ENCODE measurements at regions not wholly inside any gene's neighbourhood (a gene's known extent, or its start where the extent isn't known, plus 50 kb on each side); places are given as distances from the start of the nearest gene placed in this dataset.

DNA sequence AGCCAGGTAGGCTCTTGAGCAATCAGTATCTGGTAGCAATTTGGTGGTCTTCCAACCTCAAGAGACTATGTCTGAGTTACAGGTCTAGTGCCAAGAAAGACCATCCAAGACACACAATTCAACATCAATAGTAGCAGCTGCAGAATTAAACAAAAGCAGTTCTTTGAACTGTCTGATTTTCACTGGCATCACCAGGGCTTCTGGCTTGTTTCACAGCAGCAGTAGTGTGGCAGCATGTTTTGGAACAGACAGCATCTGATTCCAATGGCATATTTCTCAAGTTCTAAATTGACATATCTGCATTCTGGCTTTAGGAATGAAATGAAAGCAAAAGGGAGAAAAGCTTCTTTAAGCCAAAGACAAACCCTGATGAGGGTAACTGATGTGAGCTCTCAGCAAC, 334.7 kb upstream of the PRMT6 start:
- TF ChIP-seq, protein P1, sequence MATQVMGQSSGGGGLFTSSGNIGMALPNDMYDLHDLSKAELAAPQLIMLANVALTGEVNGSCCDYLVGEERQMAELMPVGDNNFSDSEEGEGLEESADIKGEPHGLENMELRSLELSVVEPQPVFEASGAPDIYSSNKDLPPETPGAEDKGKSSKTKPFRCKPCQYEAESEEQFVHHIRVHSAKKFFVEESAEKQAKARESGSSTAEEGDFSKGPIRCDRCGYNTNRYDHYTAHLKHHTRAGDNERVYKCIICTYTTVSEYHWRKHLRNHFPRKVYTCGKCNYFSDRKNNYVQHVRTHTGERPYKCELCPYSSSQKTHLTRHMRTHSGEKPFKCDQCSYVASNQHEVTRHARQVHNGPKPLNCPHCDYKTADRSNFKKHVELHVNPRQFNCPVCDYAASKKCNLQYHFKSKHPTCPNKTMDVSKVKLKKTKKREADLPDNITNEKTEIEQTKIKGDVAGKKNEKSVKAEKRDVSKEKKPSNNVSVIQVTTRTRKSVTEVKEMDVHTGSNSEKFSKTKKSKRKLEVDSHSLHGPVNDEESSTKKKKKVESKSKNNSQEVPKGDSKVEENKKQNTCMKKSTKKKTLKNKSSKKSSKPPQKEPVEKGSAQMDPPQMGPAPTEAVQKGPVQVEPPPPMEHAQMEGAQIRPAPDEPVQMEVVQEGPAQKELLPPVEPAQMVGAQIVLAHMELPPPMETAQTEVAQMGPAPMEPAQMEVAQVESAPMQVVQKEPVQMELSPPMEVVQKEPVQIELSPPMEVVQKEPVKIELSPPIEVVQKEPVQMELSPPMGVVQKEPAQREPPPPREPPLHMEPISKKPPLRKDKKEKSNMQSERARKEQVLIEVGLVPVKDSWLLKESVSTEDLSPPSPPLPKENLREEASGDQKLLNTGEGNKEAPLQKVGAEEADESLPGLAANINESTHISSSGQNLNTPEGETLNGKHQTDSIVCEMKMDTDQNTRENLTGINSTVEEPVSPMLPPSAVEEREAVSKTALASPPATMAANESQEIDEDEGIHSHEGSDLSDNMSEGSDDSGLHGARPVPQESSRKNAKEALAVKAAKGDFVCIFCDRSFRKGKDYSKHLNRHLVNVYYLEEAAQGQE (IDR thresholded peaks at IDR 0.05; ENCODE audit: insufficient replicate concordance, low read depth): no peak
- TF ChIP-seq, protein P2, sequence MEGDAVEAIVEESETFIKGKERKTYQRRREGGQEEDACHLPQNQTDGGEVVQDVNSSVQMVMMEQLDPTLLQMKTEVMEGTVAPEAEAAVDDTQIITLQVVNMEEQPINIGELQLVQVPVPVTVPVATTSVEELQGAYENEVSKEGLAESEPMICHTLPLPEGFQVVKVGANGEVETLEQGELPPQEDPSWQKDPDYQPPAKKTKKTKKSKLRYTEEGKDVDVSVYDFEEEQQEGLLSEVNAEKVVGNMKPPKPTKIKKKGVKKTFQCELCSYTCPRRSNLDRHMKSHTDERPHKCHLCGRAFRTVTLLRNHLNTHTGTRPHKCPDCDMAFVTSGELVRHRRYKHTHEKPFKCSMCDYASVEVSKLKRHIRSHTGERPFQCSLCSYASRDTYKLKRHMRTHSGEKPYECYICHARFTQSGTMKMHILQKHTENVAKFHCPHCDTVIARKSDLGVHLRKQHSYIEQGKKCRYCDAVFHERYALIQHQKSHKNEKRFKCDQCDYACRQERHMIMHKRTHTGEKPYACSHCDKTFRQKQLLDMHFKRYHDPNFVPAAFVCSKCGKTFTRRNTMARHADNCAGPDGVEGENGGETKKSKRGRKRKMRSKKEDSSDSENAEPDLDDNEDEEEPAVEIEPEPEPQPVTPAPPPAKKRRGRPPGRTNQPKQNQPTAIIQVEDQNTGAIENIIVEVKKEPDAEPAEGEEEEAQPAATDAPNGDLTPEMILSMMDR (IDR thresholded peaks at IDR 0.05; ENCODE audit: insufficient read depth, low read length): no peak
- TF ChIP-seq GABPA (IDR thresholded peaks at IDR 0.05; ENCODE audit: low read depth) (no peak), POLR2AphosphoS5 (IDR thresholded peaks at IDR 0.05; ENCODE audit: low read depth) (no peak), SPI1 (IDR thresholded peaks at IDR 0.05; ENCODE audit: borderline replicate concordance, low read depth) (no peak)
